ENCODE measurements at regions not wholly inside any gene's neighbourhood (a gene's known extent, or its start where the extent isn't known, plus 50 kb on each side); places are given as distances from the start of the nearest gene placed in this dataset.

DNA sequence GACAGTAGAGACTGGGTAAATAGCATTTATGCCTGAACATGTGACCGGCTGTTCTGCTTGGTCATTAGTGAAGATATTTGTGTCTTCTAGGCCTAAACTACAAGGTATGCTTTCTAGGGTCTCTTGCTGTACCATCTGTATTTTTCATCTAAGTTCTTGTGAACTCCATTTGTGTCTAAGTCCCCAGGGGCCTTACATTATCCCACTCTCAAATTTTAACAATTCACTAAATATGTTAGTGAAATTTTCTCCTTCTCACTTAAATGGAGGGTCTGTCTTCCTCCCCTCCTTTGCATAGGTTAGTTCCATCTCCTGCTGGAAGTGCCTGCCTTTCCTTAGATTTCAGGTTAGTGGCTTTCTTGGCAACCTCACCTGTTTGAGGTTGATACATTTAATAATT is 382.6 kb downstream of the RAD51AP2 start:
- TF ChIP-seq POLR2A (IDR thresholded peaks at IDR 0.05; ENCODE audit: low read depth, low read length) (no peak), POLR2AphosphoS5 (IDR thresholded peaks at IDR 0.05; ENCODE audit: low read depth, low read length) (no peak)

Measured in GM12892 (cell line).